ENCODE measurements at regions not wholly inside any gene's neighbourhood (a gene's known extent, or its start where the extent isn't known, plus 50 kb on each side); places are given as distances from the start of the nearest gene placed in this dataset.

DNA sequence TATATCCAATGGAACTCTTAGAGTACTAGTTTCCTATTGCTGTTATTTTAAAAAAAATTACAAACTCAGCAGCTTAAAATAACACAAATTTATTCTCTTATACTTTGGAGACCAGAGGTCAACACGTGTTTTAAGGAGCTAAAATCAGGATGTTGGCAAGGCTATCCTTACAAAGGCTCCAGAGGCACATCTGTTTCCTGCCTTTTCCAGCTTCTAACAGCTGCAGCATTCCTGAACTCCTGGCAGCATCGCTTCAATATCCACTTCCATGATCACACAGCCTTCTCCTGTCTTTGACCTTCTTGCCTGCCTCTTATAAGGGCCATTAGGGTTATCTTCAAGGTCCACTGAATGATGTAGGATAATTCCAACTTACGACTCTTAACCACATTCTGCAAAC, 92.2 kb upstream of the CCNG1 start:
- TF ChIP-seq GATA3 (IDR thresholded peaks at IDR 0.05; ENCODE audit: low read depth, low read length) (no peak), GATA2 (IDR thresholded peaks at IDR 0.05; ENCODE audit: low read depth, low read length) (no peak)

Measured in SH-SY5Y (cell line).